Astrocyte (in vitro differentiated cells and primary cell): ENCODE measurements at regions not wholly inside any gene's neighbourhood (a gene's known extent, or its start where the extent isn't known, plus 50 kb on each side); places are given as distances from the start of the nearest gene placed in this dataset.

Source experiments
- DNase-seq: peaks from one replicate; pipeline ENCODE4 v3.0.0-alpha.2; 2010; ENCODE audit warnings: low read depth
- FAIRE-seq: peaks from 2 replicates; lab custom pipeline; 2011; peaks lifted over from hg19 to GRCh38; lab: Jason Lieb, UNC
- H2AFZ ChIP-seq: 2 replicates; pipeline ENCODE4 v1.6.0; 2012; ENCODE audit warnings: low read depth, low read length, inconsistent platforms
- H3K27ac ChIP-seq: 2 replicates; pipeline ENCODE4 v1.5.1; 2011; ENCODE audit warnings: low read depth, low read length, inconsistent platforms
- H3K27me3 ChIP-seq: 2 replicates; pipeline ENCODE4 v1.6.0; 2011; ENCODE audit warnings: low read length, inconsistent platforms; ENCODE audit not compliant: insufficient read depth
- H3K36me3 ChIP-seq: 2 replicates; pipeline ENCODE4 v1.5.1; 2011; ENCODE audit warnings: low read length, inconsistent platforms; ENCODE audit not compliant: insufficient read depth
- H3K4me1 ChIP-seq: 2 replicates; pipeline ENCODE4 v1.5.1; 2011; ENCODE audit warnings: low read length, inconsistent platforms; ENCODE audit not compliant: insufficient read depth
- H3K4me2 ChIP-seq: 2 replicates; pipeline ENCODE4 v1.6.0; 2012; ENCODE audit warnings: low read length, inconsistent platforms
- H3K4me3 ChIP-seq: 2 replicates; pipeline ENCODE4 v1.5.1; 2011; ENCODE audit warnings: low read depth, mild to moderate bottlenecking, low read length, inconsistent platforms; ENCODE audit not compliant: insufficient read depth
- H3K79me2 ChIP-seq: 2 replicates; pipeline ENCODE4 v1.6.0; 2012; ENCODE audit warnings: mild to moderate bottlenecking, low read length, inconsistent platforms; ENCODE audit not compliant: insufficient read depth
- H3K9ac ChIP-seq: 2 replicates; pipeline ENCODE4 v1.6.0; 2012; ENCODE audit warnings: mild to moderate bottlenecking, low read length, inconsistent platforms
- H3K9me3 ChIP-seq: 2 replicates; pipeline ENCODE4 v1.5.1; 2012; ENCODE audit warnings: low read depth, mild to moderate bottlenecking, low read length, inconsistent platforms; ENCODE audit not compliant: insufficient read depth
- H4K20me1 ChIP-seq: 2 replicates; pipeline ENCODE4 v1.6.0; 2012; ENCODE audit warnings: low read length, inconsistent platforms; ENCODE audit not compliant: insufficient read depth
- H3K27ac Mint-ChIP-seq: one replicate; pipeline ENCODE4 v1.8.0; 2021; ENCODE audit warnings: mild to moderate bottlenecking, mixed read lengths; ENCODE audit not compliant: unreplicated experiment
- H3K27me3 Mint-ChIP-seq: one replicate; pipeline ENCODE4 v1.8.0; 2021; ENCODE audit warnings: low read depth, mixed read lengths; ENCODE audit not compliant: unreplicated experiment
- H3K36me3 Mint-ChIP-seq: one replicate; pipeline ENCODE4 v1.8.0; 2021; ENCODE audit warnings: low read depth, mixed read lengths; ENCODE audit not compliant: unreplicated experiment
- H3K4me1 Mint-ChIP-seq: one replicate; pipeline ENCODE4 v1.8.0; 2021; ENCODE audit warnings: low read depth, mixed read lengths; ENCODE audit not compliant: unreplicated experiment
- H3K4me3 Mint-ChIP-seq: one replicate; pipeline ENCODE4 v1.8.0; 2021; ENCODE audit warnings: mild to moderate bottlenecking, moderate library complexity, mixed read lengths; ENCODE audit not compliant: unreplicated experiment
- H3K9me3 Mint-ChIP-seq: one replicate; pipeline ENCODE4 v1.8.0; 2021; ENCODE audit warnings: mild to moderate bottlenecking, mixed read lengths; ENCODE audit not compliant: unreplicated experiment
- CTCF ChIP-seq: IDR thresholded peaks from 2 replicates; pipeline ENCODE4 v1.5.1; 2011; ENCODE audit warnings: low read depth, mild to moderate bottlenecking, inconsistent platforms, low read length, moderate library complexity; ENCODE audit not compliant: insufficient read depth
- EZH2 ChIP-seq: IDR thresholded peaks from 2 replicates; pipeline ENCODE4 v1.6.1; 2012; ENCODE audit warnings: mild to moderate bottlenecking, low read length, inconsistent platforms; ENCODE audit not compliant: insufficient read depth

GRCh38 chr5:12805165-12805698 lies 901.0 kb upstream of the CTNND2 start:
- Histone ChIP-seq H3K4me1 (no peaks in the 10 kb centered on the region), H3K27me3 (no peaks in the 10 kb centered on the region), H3K9me3 (no peaks in the 10 kb centered on the region), H3K79me2 (no peaks in the 10 kb centered on the region), H3K27ac (no peak overlapping the region), H3K4me3 (no peak overlapping the region), H4K20me1 (no peaks in the 10 kb centered on the region), H3K4me2 (no peak overlapping the region), H3K9ac (no peak overlapping the region), H2AFZ (no peak overlapping the region), H3K36me3 (no peaks in the 10 kb centered on the region)
- DNase-seq (no peak), FAIRE-seq (no peak)
- Mint-ChIP-seq H3K27ac (no peak overlapping the region), H3K4me1 (no peaks in the 10 kb centered on the region), H3K9me3 (no peaks in the 10 kb centered on the region), H3K27me3 (no peaks in the 10 kb centered on the region), H3K36me3 (peaks cover 4% of the 10 kb centered on the region), H3K4me3 (no peak overlapping the region)
- TF ChIP-seq EZH2: no peak
- no peak for TF ChIP-seq CTCF

DNA sequence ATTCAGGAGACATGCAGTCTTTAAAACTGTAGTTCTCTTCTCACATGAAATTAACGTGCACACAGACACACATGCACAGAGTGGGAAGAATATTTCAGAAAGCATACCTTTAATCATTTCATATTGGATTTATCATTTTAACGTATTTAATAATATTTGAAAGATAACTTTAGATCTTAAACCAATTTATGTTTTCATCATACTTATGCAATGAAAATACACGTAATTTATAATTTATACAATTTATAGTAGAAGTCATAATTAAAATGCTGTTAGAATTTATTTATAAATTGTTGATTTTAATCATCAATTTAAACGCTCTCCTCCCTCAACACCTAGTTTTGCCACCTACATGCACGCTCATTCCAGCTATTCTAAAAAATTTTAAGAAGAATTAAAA lies 894.9 kb upstream of the CTNND2 start:
- Histone ChIP-seq H3K9me3 (peaks cover 5% of the 10 kb centered on the region), H4K20me1 (no peaks in the 10 kb centered on the region), H3K27ac (no peak overlapping the region), H2AFZ (no peak overlapping the region), H3K27me3 (no peaks in the 10 kb centered on the region), H3K36me3 (no peaks in the 10 kb centered on the region), H3K9ac (no peak overlapping the region), H3K4me3 (no peak overlapping the region), H3K4me1 (no peaks in the 10 kb centered on the region), H3K79me2 (no peaks in the 10 kb centered on the region), H3K4me2 (no peak overlapping the region)
- Mint-ChIP-seq H3K9me3 (peaks cover 3% of the 10 kb centered on the region), H3K36me3 (peaks cover 1% of the 10 kb centered on the region), H3K4me1 (no peaks in the 10 kb centered on the region), H3K27me3 (peaks cover under 1% of the 10 kb centered on the region), H3K27ac (no peak overlapping the region), H3K4me3 (no peak overlapping the region)
- TF ChIP-seq CTCF: no peak
- no peak for TF ChIP-seq EZH2
- DNase-seq: no peak
- FAIRE-seq: no peak

GRCh38 chr5:12795333-12795663 lies 891.1 kb upstream of the CTNND2 start:
- Mint-ChIP-seq H3K36me3 (peaks cover 3% of the 10 kb centered on the region), H3K9me3 (peaks cover 3% of the 10 kb centered on the region), H3K27me3 (peaks cover 3% of the 10 kb centered on the region), H3K4me3 (no peak overlapping the region), H3K4me1 (peaks cover 5% of the 10 kb centered on the region), H3K27ac (no peak overlapping the region)
- H3K4me3 ChIP-seq: no peak overlapping the region
- peaks cover 6% of the 10 kb centered on the region for H3K9me3 ChIP-seq
- no peak overlapping the region for H3K9ac ChIP-seq
- DNase-seq: no peak
- H2AFZ ChIP-seq: no peak overlapping the region
- H4K20me1 ChIP-seq: no peaks in the 10 kb centered on the region
- no peak for TF ChIP-seq CTCF
- TF ChIP-seq EZH2: no peak
- no peak overlapping the region for H3K4me2 ChIP-seq
- no peaks in the 10 kb centered on the region for H3K36me3 ChIP-seq
- no peaks in the 10 kb centered on the region for H3K4me1 ChIP-seq
- no peaks in the 10 kb centered on the region for H3K27me3 ChIP-seq
- no peaks in the 10 kb centered on the region for H3K79me2 ChIP-seq
- H3K27ac ChIP-seq: no peak overlapping the region
- FAIRE-seq: no peak
